Stimulated activated effector memory CD8-positive, alpha-beta T cell treated with anti-CD3 and anti-CD28 coated beads, Interleukin-12 subunit alpha, Interleukin-12 subunit beta, amount 100 ng/mL, for 72 hours (primary cell): ENCODE measurements at regions not wholly inside any gene's neighbourhood (a gene's known extent, or its start where the extent isn't known, plus 50 kb on each side); places are given as distances from the start of the nearest gene placed in this dataset.

ENCODE experiments used
- ATAC-seq: fragments of 150-1000 bp; cut with Tn5 transposase; 2 replicates; pipeline ENCODE4 v1.10.0; 2021
- DNase-seq, 2 donors: peaks; one replicate each; pipeline ENCODE4 v3.0.0; 2021 to 2022; ENCODE audit warnings: low spot score in 2 of 2
- H3K27ac Mint-ChIP-seq: one replicate; pipeline ENCODE4 v1.8.0; 2022; ENCODE audit warnings: mild to moderate bottlenecking, mixed read lengths
- H3K36me3 Mint-ChIP-seq: one replicate; pipeline ENCODE4 v1.8.0; 2022; ENCODE audit warnings: mild to moderate bottlenecking, mixed read lengths
- H3K4me1 Mint-ChIP-seq: one replicate; pipeline ENCODE4 v1.8.0; 2022; ENCODE audit warnings: mixed read lengths
- H3K4me3 Mint-ChIP-seq: one replicate; pipeline ENCODE4 v1.8.0; 2022; ENCODE audit warnings: mild to moderate bottlenecking, mixed read lengths
- H3K9me3 Mint-ChIP-seq: one replicate; pipeline ENCODE4 v1.8.0; 2022; ENCODE audit warnings: mixed read lengths

DNA sequence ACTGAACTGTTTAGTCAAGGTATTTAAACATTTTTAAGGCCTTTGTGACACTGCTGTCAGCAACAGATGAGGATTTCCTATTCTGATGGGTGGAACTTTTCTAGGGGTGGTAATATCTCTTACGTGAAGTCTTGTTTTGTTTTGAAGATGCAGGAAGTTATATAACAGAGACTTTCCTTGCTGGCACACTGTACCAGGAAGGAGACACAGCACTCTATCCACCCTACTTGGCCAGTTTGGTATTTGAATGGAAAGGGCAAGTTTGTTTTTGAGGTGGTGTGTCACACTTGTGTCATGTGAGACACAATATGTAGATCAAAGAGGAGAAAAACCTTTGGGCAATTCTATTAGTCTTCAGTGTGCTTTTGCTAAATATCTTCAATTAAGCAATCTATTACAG lies 51.6 kb upstream of the SRP54 start:
- H3K27ac Mint-ChIP-seq: peak overlapping the region; percentile 96
- H3K9me3 Mint-ChIP-seq: no peaks in the 10 kb centered on the region
- peak overlapping the region; percentile 60 for H3K4me3 Mint-ChIP-seq
- DNase-seq: peak in 1 of 2 donors; percentile 58
- peaks cover 25% of the 10 kb centered on the region for H3K4me1 Mint-ChIP-seq
- no peaks in the 10 kb centered on the region for H3K36me3 Mint-ChIP-seq
- peak; percentile 85 for ATAC-seq

DNA sequence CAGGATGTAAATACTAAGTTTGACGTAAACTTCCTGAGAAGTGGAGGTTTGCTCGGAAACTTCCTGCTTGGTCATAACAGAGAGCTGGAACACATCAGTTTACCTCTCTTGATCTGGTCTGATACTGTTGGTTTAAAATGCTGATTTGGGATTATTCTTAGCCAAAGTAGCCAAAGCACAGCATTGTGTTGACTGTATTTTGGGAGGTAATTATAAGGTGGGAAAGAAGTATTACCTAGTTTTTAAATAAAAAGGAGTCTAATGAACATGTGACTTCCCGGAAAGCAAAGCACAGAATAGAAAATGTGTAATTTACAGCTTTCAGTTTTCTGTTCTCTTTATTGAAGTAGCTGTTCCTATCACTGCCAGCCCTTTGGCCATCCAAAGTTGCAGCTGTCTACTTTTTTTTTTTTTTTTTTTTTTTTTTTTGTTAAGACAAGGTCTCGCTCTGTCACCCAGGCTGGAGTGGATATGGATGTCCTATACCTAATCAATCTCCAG lies 52.2 kb upstream of the SRP54 start:
- peak overlapping the region; percentile 96 for H3K27ac Mint-ChIP-seq
- no peaks in the 10 kb centered on the region for H3K9me3 Mint-ChIP-seq
- H3K36me3 Mint-ChIP-seq: no peaks in the 10 kb centered on the region
- peaks cover 25% of the 10 kb centered on the region for H3K4me1 Mint-ChIP-seq
- ATAC-seq (peak; percentile 65), DNase-seq (no peak)
- H3K4me3 Mint-ChIP-seq: peak overlapping the region; percentile 60

DNA sequence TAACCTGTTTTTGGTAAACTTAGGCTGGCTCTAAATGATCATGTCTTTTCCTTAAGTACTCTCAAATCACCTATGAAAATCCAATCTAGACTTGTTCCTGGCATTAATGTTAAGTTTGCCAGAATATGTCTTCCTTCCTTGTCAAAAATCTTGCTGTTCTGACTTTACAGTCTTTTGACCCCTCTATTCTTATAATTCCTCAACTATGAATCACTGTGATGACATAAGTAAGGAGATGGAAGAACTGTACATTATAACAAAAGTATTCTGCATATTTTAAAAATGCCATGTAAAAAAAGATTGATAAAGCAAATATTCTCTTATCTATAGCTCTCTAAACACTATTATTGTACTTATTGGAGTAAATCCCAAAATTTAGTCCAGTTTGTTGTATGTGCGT lies 51.4 kb upstream of the BAZ1A start:
- Mint-ChIP-seq H3K9me3 (no peaks in the 10 kb centered on the region), H3K4me1 (peaks cover 19% of the 10 kb centered on the region), H3K27ac (no peak overlapping the region), H3K4me3 (no peak overlapping the region), H3K36me3 (no peaks in the 10 kb centered on the region)
- ATAC-seq (no peak), DNase-seq (no peak)
